VCaP (cell line): ENCODE measurements at regions not wholly inside any gene's neighbourhood (a gene's known extent, or its start where the extent isn't known, plus 50 kb on each side); places are given as distances from the start of the nearest gene placed in this dataset.

Experiments
- H3K27ac ChIP-seq: fragments of 450-650 bp; 2 replicates; pipeline ENCODE4 v1.5.1; 2017
- TF ChIP-seq, protein P1 (sequence below): fragments of 450-650 bp; conservative IDR thresholded peaks from 2 replicates; pipeline ENCODE4 v1.5.1; 2017; ENCODE audit warnings: mild to moderate bottlenecking, moderate library complexity

GRCh38 chr15:93270937-93271467 is 182.0 kb upstream of the RGMA start:
- TF ChIP-seq, protein P1, sequence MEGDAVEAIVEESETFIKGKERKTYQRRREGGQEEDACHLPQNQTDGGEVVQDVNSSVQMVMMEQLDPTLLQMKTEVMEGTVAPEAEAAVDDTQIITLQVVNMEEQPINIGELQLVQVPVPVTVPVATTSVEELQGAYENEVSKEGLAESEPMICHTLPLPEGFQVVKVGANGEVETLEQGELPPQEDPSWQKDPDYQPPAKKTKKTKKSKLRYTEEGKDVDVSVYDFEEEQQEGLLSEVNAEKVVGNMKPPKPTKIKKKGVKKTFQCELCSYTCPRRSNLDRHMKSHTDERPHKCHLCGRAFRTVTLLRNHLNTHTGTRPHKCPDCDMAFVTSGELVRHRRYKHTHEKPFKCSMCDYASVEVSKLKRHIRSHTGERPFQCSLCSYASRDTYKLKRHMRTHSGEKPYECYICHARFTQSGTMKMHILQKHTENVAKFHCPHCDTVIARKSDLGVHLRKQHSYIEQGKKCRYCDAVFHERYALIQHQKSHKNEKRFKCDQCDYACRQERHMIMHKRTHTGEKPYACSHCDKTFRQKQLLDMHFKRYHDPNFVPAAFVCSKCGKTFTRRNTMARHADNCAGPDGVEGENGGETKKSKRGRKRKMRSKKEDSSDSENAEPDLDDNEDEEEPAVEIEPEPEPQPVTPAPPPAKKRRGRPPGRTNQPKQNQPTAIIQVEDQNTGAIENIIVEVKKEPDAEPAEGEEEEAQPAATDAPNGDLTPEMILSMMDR: no peak

DNA sequence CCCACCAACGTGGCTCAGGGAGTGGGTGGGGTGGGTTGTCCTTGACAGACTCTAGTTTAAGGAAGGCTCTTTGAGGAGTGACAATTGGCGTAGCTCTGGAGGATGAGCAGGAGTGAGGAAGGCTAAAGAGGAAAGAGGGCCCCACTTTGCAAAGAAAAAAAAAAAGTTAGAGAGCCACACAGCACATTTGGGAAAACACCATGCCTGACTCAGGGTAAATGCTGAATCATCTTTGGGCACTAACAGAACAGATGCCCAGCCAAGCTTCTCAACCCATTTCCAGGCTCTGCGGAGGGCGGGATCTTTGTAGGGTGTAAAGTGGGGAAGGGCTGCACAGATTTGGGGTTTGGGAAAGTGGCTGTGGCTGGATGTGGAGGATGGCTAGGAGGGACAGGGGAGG is 179.1 kb upstream of the RGMA start:
- TF ChIP-seq, protein P1: no peak
- no peak overlapping the region for H3K27ac ChIP-seq

More at GRCh38 chr15:93270937-93271467, 182.0 kb upstream of the RGMA start:
- H3K27ac ChIP-seq: no peak overlapping the region

- H3K27ac ChIP-seq: no peak overlapping the region
- TF ChIP-seq, protein P1: no peak
These were observed 177.3 kb upstream of the RGMA start for GRCh38 chr15:93266291-93266690.

GRCh38 chr15:93265111-93265556 is 176.1 kb upstream of the RGMA start:
- TF ChIP-seq, protein P1: no peak
- no peak overlapping the region for H3K27ac ChIP-seq

DNA sequence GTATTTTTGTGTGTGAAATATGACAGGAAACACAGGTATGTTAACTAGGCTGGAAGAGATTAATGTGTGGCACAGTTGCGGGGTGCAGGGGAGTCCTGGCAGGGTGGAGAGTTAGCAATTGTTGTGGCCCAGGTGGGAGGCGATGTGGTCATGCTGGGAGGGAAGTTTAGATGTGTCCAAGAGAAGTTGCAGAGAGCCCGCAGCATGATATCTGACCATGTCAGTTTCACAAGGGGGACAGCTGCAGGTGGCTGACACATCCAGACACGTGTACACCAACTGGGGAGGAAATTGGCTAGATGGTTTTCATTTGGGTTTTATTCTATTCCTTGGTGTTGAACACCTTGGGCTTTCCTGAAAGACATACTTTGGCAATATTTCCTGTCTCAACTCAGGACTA is 172.8 kb upstream of the RGMA start:
- H3K27ac ChIP-seq: no peak overlapping the region
- TF ChIP-seq, protein P1: no peak

GRCh38 chr15:93257920-93258319 is 168.9 kb upstream of the RGMA start:
- TF ChIP-seq, protein P1: no peak
- H3K27ac ChIP-seq: no peak overlapping the region

GRCh38 chr15:93253681-93254080 is 164.7 kb upstream of the RGMA start:
- TF ChIP-seq, protein P1: no peak
- H3K27ac ChIP-seq: no peak overlapping the region
